ENCODE measurements at regions not wholly inside any gene's neighbourhood (a gene's known extent, or its start where the extent isn't known, plus 50 kb on each side); places are given as distances from the start of the nearest gene placed in this dataset.

GRCh38 chr1:50265790-50266314 lies 157.1 kb downstream of the ELAVL4 start:
- TF ChIP-seq EZH2 (IDR thresholded peaks at IDR 0.05; ENCODE audit: borderline replicate concordance, insufficient read depth, low read length, poor library complexity, severe bottlenecking) (no peak), CTCF (IDR thresholded peaks at IDR 0.05; ENCODE audit: poor library complexity, severe bottlenecking) (no peak), RAD21 (conservative IDR thresholded peaks at IDR 0.05) (no peak)
